HG03575 (cell line): ENCODE measurements at regions not wholly inside any gene's neighbourhood (a gene's known extent, or its start where the extent isn't known, plus 50 kb on each side); places are given as distances from the start of the nearest gene placed in this dataset.

Experiments used
- ATAC-seq: cut with Tn5 transposase; IDR thresholded peaks from one replicate; pipeline ENCODE4 v1.9.1; 2021; ENCODE audit not compliant: unreplicated experiment, insufficient number of reproducible peaks, low FRiP score; ENCODE audit errors: extremely low read depth

- ATAC-seq: no peak
Measured at GRCh38 chr4:127080141-127080540, 552.6 kb upstream of the INTU start.

DNA sequence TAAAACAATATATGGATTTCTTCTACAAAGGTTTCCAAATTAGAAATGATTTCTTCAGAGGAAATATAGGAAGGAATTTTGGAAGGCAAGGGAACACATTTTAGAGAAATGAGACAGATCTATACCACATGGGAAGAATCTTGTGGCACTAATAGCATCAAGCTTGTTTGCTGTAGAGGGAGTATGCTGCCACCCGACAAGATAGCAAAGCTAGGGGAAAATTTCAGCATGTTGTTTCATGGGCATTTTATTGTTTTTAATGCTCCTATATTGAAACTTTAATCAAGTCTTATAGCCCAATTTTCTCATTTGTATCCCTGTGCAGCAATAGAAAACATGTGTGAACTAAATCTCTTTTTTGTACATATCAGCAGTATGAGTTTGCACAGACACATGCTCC, 551.7 kb upstream of the INTU start:
- ATAC-seq: no peak

- ATAC-seq: no peak
Measured at GRCh38 chr4:127082986-127083385, 549.8 kb upstream of the INTU start.

- ATAC-seq: no peak
Measured at GRCh38 chr4:127084666-127085065, 548.1 kb upstream of the INTU start.

GRCh38 chr4:127097061-127097460, 535.7 kb upstream of the INTU start:
- ATAC-seq: no peak

GRCh38 chr4:127102361-127102760, 530.4 kb upstream of the INTU start:
- ATAC-seq: no peak

DNA sequence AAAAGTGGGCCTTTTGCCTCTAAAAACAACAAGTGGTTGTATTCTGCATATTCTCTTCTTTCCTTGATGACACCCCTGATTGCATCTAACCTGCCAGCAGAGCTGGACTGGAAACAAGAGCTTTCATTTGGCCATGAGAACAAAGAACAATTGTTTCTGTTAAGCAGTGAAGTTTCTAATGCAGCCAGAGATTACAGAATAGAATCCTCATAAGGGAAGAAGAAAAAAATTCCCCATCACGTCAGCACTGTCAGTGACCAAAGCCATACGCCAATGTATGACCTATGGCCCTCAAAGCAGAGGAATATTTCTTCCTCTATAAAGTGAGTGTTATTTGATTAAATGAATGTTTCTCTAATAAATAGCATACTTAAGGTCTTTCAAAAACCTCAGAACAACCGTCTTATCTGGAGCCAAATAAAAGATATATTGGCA, 529.1 kb upstream of the INTU start:
- no peak for ATAC-seq

DNA sequence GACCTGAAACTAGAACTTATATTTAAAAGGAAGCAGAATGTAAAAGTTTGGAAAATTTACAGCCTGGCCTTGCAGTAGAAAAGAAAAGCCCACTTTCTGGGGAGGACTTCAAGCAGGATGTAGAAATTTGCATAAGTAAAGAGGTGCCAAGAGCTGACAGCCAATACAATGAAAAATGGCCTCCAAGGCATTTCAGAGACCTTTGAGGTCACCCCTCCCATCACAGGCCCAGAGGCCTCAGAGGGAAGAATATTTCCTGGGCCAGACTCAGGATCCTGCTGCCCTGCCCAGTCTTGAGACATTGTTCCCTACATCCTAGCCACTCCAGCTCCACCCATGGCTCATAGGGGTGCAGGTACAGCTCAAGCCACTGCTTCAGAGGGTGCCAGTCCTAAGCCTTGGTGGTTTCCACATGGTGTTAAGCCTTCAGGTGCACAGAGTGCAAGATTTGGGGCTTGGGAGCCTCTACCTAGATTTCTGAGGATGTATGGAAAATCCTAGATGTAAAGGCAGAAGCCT, 518.9 kb upstream of the INTU start:
- ATAC-seq: no peak

DNA sequence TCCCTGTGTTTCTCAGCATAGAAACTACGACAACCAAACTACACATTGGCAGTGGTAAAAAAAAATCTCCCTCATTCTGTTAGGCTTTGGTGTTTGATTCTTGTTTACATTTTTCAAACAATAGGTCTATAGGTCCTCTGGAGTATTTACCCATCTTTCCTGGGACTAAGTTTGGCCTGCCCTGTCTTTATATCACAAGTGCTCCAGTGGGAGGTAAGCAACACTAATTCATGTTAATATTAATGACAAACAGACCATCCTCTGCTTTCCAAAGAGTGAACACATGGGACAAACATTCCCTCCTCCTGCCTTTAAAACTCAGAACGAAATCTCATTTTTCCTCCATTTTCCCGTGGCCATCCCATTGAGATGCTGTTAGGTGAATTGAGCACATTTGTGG, 514.1 kb upstream of the INTU start:
- ATAC-seq: no peak

DNA sequence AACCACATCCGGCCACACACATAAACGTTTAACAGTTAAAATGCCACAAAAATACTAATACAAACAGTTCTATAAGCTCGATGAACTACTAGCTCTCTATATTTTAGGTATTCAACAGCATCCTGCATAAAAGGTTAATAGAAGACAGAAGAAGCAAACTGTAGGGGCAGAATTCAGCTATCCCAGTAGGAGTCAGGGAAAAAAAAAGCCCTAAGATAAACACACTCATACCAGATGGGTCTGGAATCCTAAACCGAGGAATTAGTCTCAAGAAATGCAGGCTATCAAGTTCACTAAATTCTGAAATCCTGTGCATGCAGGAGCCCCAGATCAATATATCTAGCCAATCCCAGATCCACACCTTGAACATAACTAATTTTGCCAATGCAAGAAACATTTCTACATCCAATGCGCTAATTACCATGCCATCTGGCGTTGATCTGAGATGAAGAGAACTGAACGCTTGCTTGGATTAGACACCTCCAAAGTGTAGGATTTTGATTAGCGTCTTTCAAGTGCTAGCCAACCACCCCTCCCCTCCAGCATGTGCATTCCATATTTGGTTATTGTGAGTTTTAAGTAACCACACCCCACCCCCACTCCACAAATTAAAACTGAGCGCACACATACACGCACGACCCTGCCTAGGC, 512.2 kb upstream of the INTU start:
- no peak for ATAC-seq

DNA sequence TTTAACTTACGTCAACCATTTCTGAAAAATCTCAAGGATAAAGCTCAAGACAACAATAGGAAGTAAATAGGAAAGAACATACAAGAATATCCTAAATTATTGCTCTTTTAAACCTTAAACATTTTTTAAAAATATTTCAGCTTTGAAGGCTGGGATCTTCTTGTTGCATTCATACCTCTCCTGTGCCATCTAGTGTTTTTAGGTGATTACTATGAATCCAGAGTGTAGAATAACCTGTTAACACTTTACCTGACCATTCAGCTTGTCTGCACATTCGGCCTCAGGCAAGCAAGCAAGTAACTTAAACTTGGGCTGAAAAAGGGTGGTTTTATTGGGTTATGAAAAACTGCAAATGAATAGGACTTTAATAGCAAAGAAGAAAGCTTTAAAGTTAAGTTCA, 507.8 kb upstream of the INTU start:
- no peak for ATAC-seq

- no peak for ATAC-seq
Measured at GRCh38 chr4:127126718-127127117, 506.0 kb upstream of the INTU start.

- ATAC-seq: no peak
Measured at GRCh38 chr4:127131527-127131926, 501.2 kb upstream of the INTU start.

GRCh38 chr4:127134490-127134889, 498.3 kb upstream of the INTU start:
- no peak for ATAC-seq

- no peak for ATAC-seq
Measured at GRCh38 chr4:127138586-127138985, 494.2 kb upstream of the INTU start.

GRCh38 chr4:127139788-127140286, 492.9 kb upstream of the INTU start:
- ATAC-seq: no peak

DNA sequence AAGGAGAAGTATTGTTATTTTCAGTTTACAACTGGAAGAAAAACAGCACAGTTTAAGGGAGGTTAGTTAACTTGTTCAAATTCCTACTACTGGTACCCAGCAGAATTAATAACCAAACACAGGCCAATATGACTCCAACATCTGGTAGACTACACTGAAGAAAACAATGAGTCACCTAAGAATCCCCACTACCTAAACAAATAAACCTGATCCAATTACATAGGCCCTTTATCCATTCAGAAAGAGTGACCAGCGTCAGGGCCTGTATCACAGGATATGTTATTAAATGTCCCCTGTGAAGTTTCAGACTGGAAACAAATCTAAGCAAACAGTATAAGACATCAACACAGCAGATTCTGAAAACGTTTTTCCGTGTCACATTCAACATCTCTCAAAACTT, 492.5 kb upstream of the INTU start:
- no peak for ATAC-seq

GRCh38 chr4:127141856-127142255, 490.9 kb upstream of the INTU start:
- no peak for ATAC-seq

DNA sequence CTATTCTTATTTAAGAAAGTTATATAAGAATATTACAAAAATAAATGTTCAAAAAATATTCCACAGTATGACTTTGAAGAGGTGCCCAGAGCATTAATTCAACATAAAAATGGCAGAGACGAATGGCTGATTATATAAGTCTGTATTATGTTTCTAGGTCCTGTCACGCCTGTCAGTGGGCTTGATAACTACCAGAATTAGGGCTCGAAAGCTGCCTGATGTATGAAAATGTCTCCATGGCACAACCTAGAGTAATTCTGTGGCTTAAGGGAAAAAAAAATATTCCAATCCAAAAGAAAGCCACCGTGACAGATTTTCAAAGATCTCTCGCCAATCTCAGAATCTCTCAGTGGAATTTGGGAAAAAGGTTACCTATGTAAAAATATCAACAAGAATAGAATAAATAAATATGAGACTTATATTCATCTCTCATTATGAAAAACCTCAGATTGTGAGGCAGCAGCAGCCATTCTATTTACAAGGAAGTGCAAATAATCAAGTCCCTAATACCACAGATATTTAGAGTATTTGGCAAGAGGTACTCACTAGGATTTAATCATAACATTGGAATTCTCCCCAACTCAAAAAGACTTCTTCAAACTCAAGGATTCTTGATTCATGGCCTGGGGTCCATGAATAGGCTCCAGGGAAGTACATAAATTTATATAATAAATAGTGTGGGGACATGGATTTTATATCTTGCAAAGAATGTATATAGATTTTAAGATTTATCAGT, 489.1 kb upstream of the INTU start:
- no peak for ATAC-seq

DNA sequence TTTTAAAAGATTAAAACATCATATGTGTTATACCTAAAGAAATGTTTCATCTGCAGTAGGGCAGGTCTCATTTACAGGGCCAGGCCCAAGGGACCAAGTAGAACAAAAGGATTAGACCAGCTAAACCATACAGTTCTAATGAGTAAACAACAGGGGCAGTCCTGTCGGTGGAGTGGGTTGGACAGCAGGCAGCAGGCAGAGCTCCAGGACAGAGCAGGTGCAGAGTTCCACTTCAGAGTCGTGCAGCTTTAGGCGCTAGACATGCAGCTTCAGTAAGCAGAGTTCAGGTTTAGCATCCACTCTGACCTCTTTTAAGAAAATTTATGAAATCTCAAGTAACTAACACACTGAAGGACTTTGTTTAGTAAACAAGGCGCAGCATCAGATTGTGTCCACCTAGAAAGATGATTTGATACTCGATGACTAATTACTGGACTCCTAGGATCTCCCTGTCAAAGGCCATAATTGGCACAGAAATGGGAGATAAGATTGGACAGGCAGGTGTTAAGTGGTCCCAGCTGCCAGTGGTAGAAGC, 487.7 kb upstream of the INTU start:
- no peak for ATAC-seq
